Liver (tissue), 8 donors: ENCODE measurements at regions not wholly inside any gene's neighbourhood (a gene's known extent, or its start where the extent isn't known, plus 50 kb on each side); places are given as distances from the start of the nearest gene placed in this dataset.

Source experiments
- DNase-seq: peaks from one replicate; pipeline ENCODE4 v3.0.0-alpha.2; 2017; ENCODE audit warnings: low spot score
- H3K27ac ChIP-seq, 2 donors: one replicate each; pipeline ENCODE4 v1.7.0; 2013; ENCODE audit warnings: inconsistent platforms in 2 of 2, low read length in 2 of 2, control low read depth in 1 of 2, low read depth in 1 of 2, mild to moderate bottlenecking in 1 of 2
- H3K27me3 ChIP-seq, 4 donors: one replicate each; pipeline versions ENCODE4 v1.6.1 to v1.7.0; 2013; ENCODE audit warnings: low read length in 3 of 4, inconsistent platforms in 1 of 4, mild to moderate bottlenecking in 1 of 4, moderate library complexity in 1 of 4; ENCODE audit not compliant: control insufficient read depth in 4 of 4, insufficient read depth in 4 of 4
- H3K36me3 ChIP-seq, 4 donors: one replicate each; pipeline versions ENCODE4 v1.6.1 to v1.7.0; 2013; ENCODE audit warnings: low read length in 3 of 4, mild to moderate bottlenecking in 3 of 4, low read depth in 1 of 4, moderate library complexity in 1 of 4; ENCODE audit not compliant: control insufficient read depth in 4 of 4, insufficient read depth in 3 of 4
- H3K4me1 ChIP-seq, 4 donors: one replicate each; pipeline versions ENCODE4 v1.6.1 to v1.7.0; 2013; ENCODE audit warnings: low read length in 3 of 4, mild to moderate bottlenecking in 3 of 4, moderate library complexity in 1 of 4; ENCODE audit not compliant: control insufficient read depth in 4 of 4, insufficient read depth in 4 of 4
- H3K4me3 ChIP-seq, 3 donors: one replicate each; pipeline versions ENCODE4 v1.6.1 to v1.7.0; 2013; ENCODE audit warnings: low read length in 3 of 3, control low read depth in 1 of 3, low read depth in 1 of 3, mild to moderate bottlenecking in 1 of 3
- H3K9ac ChIP-seq, 2 donors: one replicate each; pipeline ENCODE4 v1.7.0; 2013; ENCODE audit warnings: low read length in 2 of 2, mild to moderate bottlenecking in 2 of 2, moderate library complexity in 2 of 2, control low read depth in 1 of 2, low read depth in 1 of 2
- H3K9me3 ChIP-seq, 4 donors: one replicate each; pipeline versions ENCODE4 v1.6.1 to v1.7.0; 2013; ENCODE audit warnings: low read length in 3 of 4; ENCODE audit not compliant: control insufficient read depth in 4 of 4
- ATF3 ChIP-seq: IDR thresholded peaks from 2 replicates; pipeline ENCODE4 v1.6.1; 2016; ENCODE audit warnings: antibody characterized with exemption
- FOXA1 ChIP-seq: IDR thresholded peaks from 2 replicates; pipeline ENCODE4 v1.6.1; 2016; ENCODE audit warnings: antibody characterized with exemption
- FOXA2 ChIP-seq: IDR thresholded peaks from 2 replicates; pipeline ENCODE4 v1.6.1; 2016; ENCODE audit warnings: antibody characterized with exemption
- GABPA ChIP-seq, 2 donors: IDR thresholded peaks in 1 of 2; conservative IDR thresholded peaks in 1 of 2; 2 replicates each; pipeline ENCODE4 v1.6.1; 2016; ENCODE audit warnings: antibody characterized with exemption in 2 of 2, mild to moderate bottlenecking in 1 of 2, moderate library complexity in 1 of 2
- HNF4A ChIP-seq, 2 donors: conservative IDR thresholded peaks; 2 replicates each; pipeline ENCODE4 v1.6.1; 2016; ENCODE audit warnings: antibody characterized with exemption in 2 of 2, mild to moderate bottlenecking in 2 of 2
- HNF4G ChIP-seq: IDR thresholded peaks from 2 replicates; pipeline ENCODE4 v1.6.1; 2016; ENCODE audit warnings: antibody characterized with exemption
- JUND ChIP-seq, 2 donors: IDR thresholded peaks; 2 replicates each; pipeline ENCODE4 v1.6.1; 2016; ENCODE audit warnings: antibody characterized with exemption in 2 of 2
- MAX ChIP-seq: IDR thresholded peaks from 2 replicates; pipeline ENCODE4 v1.6.1; 2016; ENCODE audit warnings: antibody characterized with exemption
- NR2F2 ChIP-seq: IDR thresholded peaks from 2 replicates; pipeline ENCODE4 v1.6.1; 2016; ENCODE audit warnings: antibody characterized with exemption
- RAD21 ChIP-seq, 2 donors: IDR thresholded peaks; 2 replicates each; pipeline ENCODE4 v1.6.1; 2016; ENCODE audit warnings: antibody characterized with exemption in 2 of 2, mild to moderate bottlenecking in 2 of 2
- REST ChIP-seq: IDR thresholded peaks from 2 replicates; pipeline ENCODE4 v1.6.1; 2016; ENCODE audit warnings: antibody characterized with exemption, mild to moderate bottlenecking
- RXRA ChIP-seq, 2 donors: IDR thresholded peaks; 2 replicates each; pipeline ENCODE4 v1.6.1; 2017 to 2018; ENCODE audit warnings: antibody characterized with exemption in 2 of 2, mild to moderate bottlenecking in 1 of 2
- SP1 ChIP-seq: IDR thresholded peaks from 2 replicates; pipeline ENCODE4 v1.6.1; 2018; ENCODE audit warnings: antibody characterized with exemption, mild to moderate bottlenecking
- TAF1 ChIP-seq: conservative IDR thresholded peaks from 2 replicates; pipeline ENCODE4 v1.6.1; 2016; ENCODE audit warnings: antibody characterized with exemption, mild to moderate bottlenecking
- WGBS: extraction: QIAGEN DNeasy Blood & Tissue Kit; methylation state at CpG from one replicate; pipeline ENCODE4 v1.1.7; 2013; 5-methylcytosine and 5-hydroxymethylcytosine counted together
- TF ChIP-seq, protein P1 (sequence below): fragments of 150-350 bp; IDR thresholded peaks from 2 replicates; pipeline ENCODE4 v1.5.1; 2017; ENCODE audit warnings: improper control_type of control experiment, low read depth, low read length; ENCODE audit not compliant: missing input control
- TF ChIP-seq, protein P2 (sequence below): IDR thresholded peaks from 2 replicates; pipeline ENCODE4 v1.6.1; 2016; ENCODE audit warnings: antibody characterized with exemption
- donor health status: healthy.
- donor health status: healthy.
- donor health status: healthy.
- donor health status: healthy.
- donor health status: healthy.

- no peaks in the 10 kb centered on the region for H3K4me1 ChIP-seq
- H3K36me3 ChIP-seq = no peaks in the 10 kb centered on the region
- H3K27ac ChIP-seq = no peak overlapping the region
- DNase-seq = no peak
- no peak overlapping the region for H3K4me3 ChIP-seq
- H3K27me3 ChIP-seq = no peaks in the 10 kb centered on the region
- no peaks in the 10 kb centered on the region for H3K9me3 ChIP-seq
- no peak overlapping the region for H3K9ac ChIP-seq
- TF ChIP-seq, protein P1, sequence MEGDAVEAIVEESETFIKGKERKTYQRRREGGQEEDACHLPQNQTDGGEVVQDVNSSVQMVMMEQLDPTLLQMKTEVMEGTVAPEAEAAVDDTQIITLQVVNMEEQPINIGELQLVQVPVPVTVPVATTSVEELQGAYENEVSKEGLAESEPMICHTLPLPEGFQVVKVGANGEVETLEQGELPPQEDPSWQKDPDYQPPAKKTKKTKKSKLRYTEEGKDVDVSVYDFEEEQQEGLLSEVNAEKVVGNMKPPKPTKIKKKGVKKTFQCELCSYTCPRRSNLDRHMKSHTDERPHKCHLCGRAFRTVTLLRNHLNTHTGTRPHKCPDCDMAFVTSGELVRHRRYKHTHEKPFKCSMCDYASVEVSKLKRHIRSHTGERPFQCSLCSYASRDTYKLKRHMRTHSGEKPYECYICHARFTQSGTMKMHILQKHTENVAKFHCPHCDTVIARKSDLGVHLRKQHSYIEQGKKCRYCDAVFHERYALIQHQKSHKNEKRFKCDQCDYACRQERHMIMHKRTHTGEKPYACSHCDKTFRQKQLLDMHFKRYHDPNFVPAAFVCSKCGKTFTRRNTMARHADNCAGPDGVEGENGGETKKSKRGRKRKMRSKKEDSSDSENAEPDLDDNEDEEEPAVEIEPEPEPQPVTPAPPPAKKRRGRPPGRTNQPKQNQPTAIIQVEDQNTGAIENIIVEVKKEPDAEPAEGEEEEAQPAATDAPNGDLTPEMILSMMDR = no peak
- TF ChIP-seq FOXA2 (no peak), NR2F2 (no peak), HNF4A (conservative IDR thresholded peaks at IDR 0.05) (no peak), ATF3 (no peak), REST (no peak), TAF1 (no peak), JUND (IDR thresholded peaks at IDR 0.05) (no peak), GABPA (IDR thresholded peaks at IDR 0.05 in 1 of 2, conservative IDR thresholded peaks at IDR 0.05 in 1 of 2) (no peak), FOXA1 (no peak)
- TF ChIP-seq, protein P2, sequence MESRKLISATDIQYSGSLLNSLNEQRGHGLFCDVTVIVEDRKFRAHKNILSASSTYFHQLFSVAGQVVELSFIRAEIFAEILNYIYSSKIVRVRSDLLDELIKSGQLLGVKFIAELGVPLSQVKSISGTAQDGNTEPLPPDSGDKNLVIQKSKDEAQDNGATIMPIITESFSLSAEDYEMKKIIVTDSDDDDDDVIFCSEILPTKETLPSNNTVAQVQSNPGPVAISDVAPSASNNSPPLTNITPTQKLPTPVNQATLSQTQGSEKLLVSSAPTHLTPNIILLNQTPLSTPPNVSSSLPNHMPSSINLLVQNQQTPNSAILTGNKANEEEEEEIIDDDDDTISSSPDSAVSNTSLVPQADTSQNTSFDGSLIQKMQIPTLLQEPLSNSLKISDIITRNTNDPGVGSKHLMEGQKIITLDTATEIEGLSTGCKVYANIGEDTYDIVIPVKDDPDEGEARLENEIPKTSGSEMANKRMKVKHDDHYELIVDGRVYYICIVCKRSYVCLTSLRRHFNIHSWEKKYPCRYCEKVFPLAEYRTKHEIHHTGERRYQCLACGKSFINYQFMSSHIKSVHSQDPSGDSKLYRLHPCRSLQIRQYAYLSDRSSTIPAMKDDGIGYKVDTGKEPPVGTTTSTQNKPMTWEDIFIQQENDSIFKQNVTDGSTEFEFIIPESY = no peak
- WGBS = 94% methylated on average over 2 of the region's 2 CpGs
Observed at GRCh38 chr13:73146707-73147106, 87.9 kb downstream of the KLF5 start.

DNA sequence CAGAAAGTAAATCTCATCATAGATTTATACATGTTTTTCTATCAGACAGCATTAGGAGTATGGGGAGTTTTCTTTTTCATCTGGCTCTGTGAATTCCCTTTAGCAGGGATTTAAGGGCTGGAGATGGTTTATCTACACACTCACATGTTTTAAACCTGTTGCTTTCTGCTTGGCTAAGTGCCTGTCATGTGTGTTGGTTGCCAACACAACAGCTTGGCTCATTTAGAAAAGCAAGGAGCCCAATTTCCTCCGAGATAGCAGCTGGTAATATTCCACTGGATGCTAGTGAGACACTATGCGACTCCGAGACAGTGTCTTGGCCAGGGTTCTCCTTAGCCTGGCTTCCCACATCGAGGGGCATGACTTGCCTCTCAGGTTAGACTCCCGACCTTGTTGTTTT, 83.3 kb downstream of the KLF5 start:
- Histone ChIP-seq H3K4me3 (no peak overlapping the region), H3K27me3 (no peaks in the 10 kb centered on the region), H3K27ac (no peak overlapping the region), H3K36me3 (no peaks in the 10 kb centered on the region), H3K9me3 (no peaks in the 10 kb centered on the region), H3K4me1 (no peaks in the 10 kb centered on the region), H3K9ac (no peak overlapping the region)
- 75% methylated on average over 5 of the region's 5 CpGs for WGBS
- DNase-seq = no peak
- TF ChIP-seq ATF3 = no peak
- no peak for TF ChIP-seq HNF4A (conservative IDR thresholded peaks at IDR 0.05)
- TF ChIP-seq, protein P1 = no peak
- TF ChIP-seq JUND (IDR thresholded peaks at IDR 0.05) = no peak
- no peak for TF ChIP-seq MAX
- no peak for TF ChIP-seq RXRA (IDR thresholded peaks at IDR 0.05)
- TF ChIP-seq FOXA1 = no peak
- no peak for TF ChIP-seq HNF4G
- no peak for TF ChIP-seq FOXA2
- no peak for TF ChIP-seq SP1
- TF ChIP-seq REST = no peak
- TF ChIP-seq RAD21 (IDR thresholded peaks at IDR 0.05) = no peak
